ENCODE measurements at regions not wholly inside any gene's neighbourhood (a gene's known extent, or its start where the extent isn't known, plus 50 kb on each side); places are given as distances from the start of the nearest gene placed in this dataset.
"Not testable (repeated sequence)": the region's sequence is repeated elsewhere in the genome, so short reads cannot be mapped to it uniquely, and the experiment has no call there.

DNA sequence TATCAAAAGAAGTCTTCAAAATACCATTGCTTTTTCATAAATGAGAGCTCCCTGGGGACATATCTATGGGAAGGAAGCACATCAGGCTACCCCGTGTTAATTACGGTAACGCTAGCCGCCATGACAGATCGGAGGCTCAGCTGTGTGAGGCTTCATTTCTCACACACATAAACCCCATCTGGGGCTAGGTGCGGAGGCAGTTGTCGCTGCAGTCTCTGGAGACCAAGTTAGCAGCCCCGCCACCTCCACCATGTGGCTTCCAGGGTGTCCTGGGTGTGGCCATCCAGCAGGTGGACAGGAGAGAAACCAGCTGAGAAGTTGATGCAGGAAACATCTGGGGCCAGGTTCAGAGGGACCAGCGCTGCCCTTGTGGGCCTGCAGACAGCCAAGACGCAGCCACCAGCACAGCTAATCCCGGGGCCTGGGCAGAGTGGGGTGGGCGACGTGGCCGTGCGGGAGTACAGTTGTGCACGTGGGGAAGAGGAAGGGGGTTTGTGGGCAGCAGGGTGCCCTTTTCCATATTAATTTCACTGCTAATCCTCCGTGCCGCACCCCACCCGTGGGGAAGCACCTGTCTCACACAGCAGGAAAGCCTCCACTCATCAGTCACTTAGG lies 426.5 kb downstream of the IRX1 start:
- TF ChIP-seq, protein P1, sequence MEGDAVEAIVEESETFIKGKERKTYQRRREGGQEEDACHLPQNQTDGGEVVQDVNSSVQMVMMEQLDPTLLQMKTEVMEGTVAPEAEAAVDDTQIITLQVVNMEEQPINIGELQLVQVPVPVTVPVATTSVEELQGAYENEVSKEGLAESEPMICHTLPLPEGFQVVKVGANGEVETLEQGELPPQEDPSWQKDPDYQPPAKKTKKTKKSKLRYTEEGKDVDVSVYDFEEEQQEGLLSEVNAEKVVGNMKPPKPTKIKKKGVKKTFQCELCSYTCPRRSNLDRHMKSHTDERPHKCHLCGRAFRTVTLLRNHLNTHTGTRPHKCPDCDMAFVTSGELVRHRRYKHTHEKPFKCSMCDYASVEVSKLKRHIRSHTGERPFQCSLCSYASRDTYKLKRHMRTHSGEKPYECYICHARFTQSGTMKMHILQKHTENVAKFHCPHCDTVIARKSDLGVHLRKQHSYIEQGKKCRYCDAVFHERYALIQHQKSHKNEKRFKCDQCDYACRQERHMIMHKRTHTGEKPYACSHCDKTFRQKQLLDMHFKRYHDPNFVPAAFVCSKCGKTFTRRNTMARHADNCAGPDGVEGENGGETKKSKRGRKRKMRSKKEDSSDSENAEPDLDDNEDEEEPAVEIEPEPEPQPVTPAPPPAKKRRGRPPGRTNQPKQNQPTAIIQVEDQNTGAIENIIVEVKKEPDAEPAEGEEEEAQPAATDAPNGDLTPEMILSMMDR (IDR thresholded peaks at IDR 0.05; ENCODE audit: extremely low read depth, missing control alignments): no peak
- DNase-seq (ENCODE audit: low spot score): no peak

DNA sequence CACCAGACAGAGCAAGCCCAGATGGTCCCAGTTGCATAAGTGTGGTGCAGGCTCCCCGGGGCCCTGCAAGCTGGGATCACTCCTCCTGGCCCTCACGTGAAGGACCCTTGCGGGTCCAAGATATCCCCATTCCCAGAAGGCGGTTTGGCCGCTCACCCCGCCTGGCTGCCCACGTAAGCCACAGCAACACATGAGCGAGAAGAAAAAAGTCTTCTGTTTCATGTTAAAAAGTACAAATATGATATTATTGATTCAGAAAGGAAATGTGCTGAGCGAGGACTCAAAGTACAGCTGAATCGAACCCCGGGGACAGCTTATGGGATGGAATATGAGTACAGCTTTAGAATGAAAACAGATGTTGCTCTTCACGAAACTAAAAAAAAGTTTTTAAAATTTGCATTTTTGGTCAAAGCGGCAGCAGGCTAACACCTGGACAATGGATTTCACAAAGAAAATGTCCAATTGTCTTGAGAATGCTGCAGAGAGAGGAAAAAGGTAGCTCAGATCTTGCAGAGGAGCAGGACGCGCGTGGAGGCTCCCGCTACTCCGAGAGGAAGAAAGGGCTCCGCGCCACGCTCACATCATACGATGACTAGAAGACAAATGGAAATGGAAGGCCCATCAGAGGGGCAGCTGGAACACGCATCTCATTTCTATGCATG lies 427.6 kb downstream of the IRX1 start:
- no peak for DNase-seq (ENCODE audit: low spot score)
- TF ChIP-seq, protein P1 (IDR thresholded peaks at IDR 0.05; ENCODE audit: extremely low read depth, missing control alignments): no peak

DNA sequence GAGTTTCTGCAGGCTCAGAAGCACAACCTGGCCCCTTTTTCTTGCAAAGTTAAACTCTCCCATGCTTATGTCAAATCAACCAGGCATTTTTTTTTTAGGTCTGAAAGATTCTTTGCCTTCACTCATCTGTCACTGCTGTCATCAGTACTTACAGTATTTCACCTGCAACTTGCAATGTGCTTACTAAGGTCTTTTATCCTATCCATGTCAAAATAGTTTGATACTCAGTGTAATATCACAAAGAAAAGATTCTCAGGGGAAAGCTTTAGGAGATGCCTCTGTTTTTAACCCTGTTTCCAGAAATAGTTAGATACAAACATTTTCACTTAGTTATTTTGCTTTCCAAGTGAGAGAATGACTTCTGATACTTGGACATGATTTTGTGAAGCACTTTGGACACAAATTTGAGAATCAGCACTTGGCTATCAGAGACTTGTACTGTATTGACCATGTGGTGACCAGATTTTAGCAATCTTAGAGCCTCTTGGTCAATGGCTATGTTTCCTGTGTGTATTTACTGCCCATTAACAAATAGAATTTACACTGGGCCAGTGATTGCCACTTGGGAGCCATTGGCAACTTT lies 428.2 kb downstream of the IRX1 start:
- TF ChIP-seq, protein P1 (IDR thresholded peaks at IDR 0.05; ENCODE audit: extremely low read depth, missing control alignments): no peak
- DNase-seq (ENCODE audit: low spot score): no peak

DNA sequence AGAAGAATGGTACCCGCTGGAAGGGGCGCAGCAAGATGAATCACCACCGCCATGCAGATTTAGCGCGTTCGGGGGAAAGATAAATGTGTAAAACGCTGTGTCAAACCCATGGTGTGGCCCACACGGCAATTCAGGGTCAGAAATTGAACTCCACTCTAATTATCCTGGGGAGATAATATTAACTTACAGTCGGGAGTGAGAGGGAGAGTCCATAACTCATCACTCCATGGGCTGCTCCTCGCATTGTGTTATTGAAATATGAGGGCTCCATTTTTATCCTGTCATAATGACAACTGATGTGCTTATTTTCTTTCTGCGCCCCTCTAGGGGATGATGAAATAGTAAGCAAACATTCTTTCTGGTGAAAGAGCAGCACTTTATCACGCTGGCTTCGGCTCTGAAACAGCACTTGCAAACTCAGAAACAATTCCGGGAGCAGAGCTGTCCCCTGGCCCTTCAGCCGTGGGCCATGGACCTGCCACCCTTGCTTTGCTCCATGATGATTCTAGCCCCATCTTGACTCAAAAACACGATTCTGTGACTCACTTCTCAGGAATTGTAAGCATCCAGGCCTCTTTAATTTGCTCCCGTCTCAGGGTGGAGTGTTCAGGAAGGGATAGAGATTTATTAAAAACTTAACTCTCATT lies 431.6 kb downstream of the IRX1 start:
- TF ChIP-seq, protein P1 (IDR thresholded peaks at IDR 0.05; ENCODE audit: extremely low read depth, missing control alignments): no peak
- DNase-seq (ENCODE audit: low spot score): no peak

DNA sequence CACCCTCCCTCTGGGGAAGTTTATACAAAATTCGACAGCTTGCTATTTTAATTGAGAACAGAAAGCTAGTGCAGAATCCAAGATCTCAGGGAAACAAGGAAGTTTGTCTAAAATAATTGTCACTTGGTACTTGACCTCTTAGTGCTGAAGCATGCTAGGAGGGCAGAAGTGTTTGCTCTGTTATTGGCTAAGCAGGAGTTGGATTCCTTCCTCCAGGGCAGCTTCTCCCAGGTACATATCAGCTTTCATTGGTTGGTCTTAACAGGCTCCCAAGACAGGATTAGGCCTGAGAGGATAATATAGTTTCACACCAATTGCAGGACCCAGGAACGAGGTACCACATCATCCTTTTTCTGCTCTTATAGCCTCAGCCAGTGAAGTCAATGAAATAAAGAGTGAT lies 432.8 kb downstream of the IRX1 start:
- no peak for DNase-seq (ENCODE audit: low spot score)
- TF ChIP-seq, protein P1 (IDR thresholded peaks at IDR 0.05; ENCODE audit: extremely low read depth, missing control alignments): no peak

DNA sequence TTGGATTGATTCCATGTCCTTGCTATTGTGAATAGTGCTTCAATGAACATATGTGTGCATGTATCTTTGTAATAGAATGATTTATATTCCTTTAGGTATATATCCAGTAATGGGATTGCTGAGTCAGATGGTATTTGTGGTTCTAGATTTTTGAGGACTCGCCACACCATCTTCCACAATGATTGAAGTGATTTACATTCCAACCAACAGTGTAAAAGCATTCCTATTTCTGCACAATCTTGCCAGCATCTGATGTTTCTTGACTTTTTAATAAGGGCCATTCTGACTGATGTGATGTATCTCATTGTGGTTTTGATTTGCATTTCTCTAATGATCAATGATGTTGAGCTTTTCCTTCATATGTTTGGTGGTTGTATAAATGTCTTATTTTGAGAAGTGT lies 437.9 kb downstream of the IRX1 start:
- DNase-seq (ENCODE audit: low spot score): not testable (repeated sequence)

DNA sequence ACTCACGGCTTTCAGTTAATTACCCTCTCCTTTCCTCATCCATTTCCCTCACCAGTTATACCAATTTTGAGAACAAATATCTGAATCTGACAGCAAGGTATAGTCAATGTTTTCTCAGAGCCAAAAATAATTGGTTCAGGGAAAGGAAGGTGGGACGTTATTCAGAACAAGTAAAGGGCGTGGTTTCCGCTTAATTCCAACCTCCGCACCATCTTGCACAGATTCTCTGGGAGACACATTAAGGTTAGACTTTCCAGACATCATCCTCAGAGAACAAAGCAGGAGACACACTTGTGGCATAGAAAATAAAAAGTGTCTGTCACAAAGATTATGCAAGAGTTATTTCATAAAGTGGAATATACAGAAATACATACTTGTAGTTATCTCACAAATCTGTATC lies 441.2 kb downstream of the IRX1 start:
- TF ChIP-seq, protein P1 (IDR thresholded peaks at IDR 0.05; ENCODE audit: extremely low read depth, missing control alignments): no peak
- no peak for DNase-seq (ENCODE audit: low spot score)

All from GM20000 (cell line).